A673 (cell line): ENCODE measurements at regions not wholly inside any gene's neighbourhood (a gene's known extent, or its start where the extent isn't known, plus 50 kb on each side); places are given as distances from the start of the nearest gene placed in this dataset.

Experiments
- BruUV-seq: library from RNA; stranded (reverse); fragments of 400-500 nt; replicated peaks from 2 replicates; lab custom pipeline; 2021; lab: Mats Ljungman, UMichigan
- CTCF ChIA-PET: fragments of 300-600 bp; sonication (Branson Sonifier 250); formaldehyde crosslinking; loops from one replicate; lab custom pipeline; 2022; ENCODE audit warnings: antibody characterized with exemption; lab: Charles Lee
- POLR2A ChIA-PET: fragments of 300-600 bp; sonication (Branson Sonifier 250); formaldehyde crosslinking; loops from one replicate; lab custom pipeline; 2022; ENCODE audit warnings: antibody characterized with exemption; ENCODE audit not compliant: low non-redundant PET; lab: Charles Lee
- DNase-seq: peaks from one replicate; pipeline ENCODE4 v3.0.0-alpha.2; 2015; ENCODE audit warnings: low spot score
- H3K27ac ChIP-seq: fragments of 200-600 bp; sonication (generic); 2 replicates; pipeline ENCODE4 v1.5.1; 2016; ENCODE audit warnings: mixed run types, low read depth, mild to moderate bottlenecking, mixed read lengths, antibody characterized with exemption, low read length; ENCODE audit not compliant: poor library complexity, severe bottlenecking
- H3K27me3 ChIP-seq: fragments of 200-600 bp; sonication (generic); replicated peaks from 2 replicates; pipeline ENCODE4 v1.6.1; 2017; ENCODE audit warnings: mixed run types, low read depth, mild to moderate bottlenecking, mixed read lengths, antibody characterized with exemption, low read length; ENCODE audit not compliant: insufficient read depth, poor library complexity
- H3K36me3 ChIP-seq: fragments of 200-600 bp; sonication (generic); 2 replicates; pipeline ENCODE4 v1.6.1; 2016; ENCODE audit warnings: mixed run types, mild to moderate bottlenecking, mixed read lengths, antibody characterized with exemption, low read length; ENCODE audit not compliant: insufficient read depth, poor library complexity, severe bottlenecking
- H3K4me1 ChIP-seq: fragments of 200-600 bp; sonication (generic); 2 replicates; pipeline ENCODE4 v1.6.1; 2017; ENCODE audit warnings: mixed run types, mild to moderate bottlenecking, mixed read lengths, antibody characterized with exemption, low read length; ENCODE audit not compliant: insufficient read depth, poor library complexity, severe bottlenecking
- H3K4me3 ChIP-seq: fragments of 200-600 bp; sonication (generic); 2 replicates; pipeline ENCODE4 v1.5.1; 2016; ENCODE audit warnings: low read depth, mixed run types, mild to moderate bottlenecking, mixed read lengths, low read length; ENCODE audit not compliant: poor library complexity, severe bottlenecking
- H3K9me3 ChIP-seq: fragments of 200-600 bp; sonication (generic); 2 replicates; pipeline ENCODE4 v1.6.1; 2016; ENCODE audit warnings: mixed run types, low read depth, mild to moderate bottlenecking, mixed read lengths, antibody characterized with exemption, low read length; ENCODE audit not compliant: poor library complexity, severe bottlenecking
- CTCF ChIP-seq: fragments of 300-800, 200-600 bp; sonication (generic); conservative IDR thresholded peaks from 2 replicates; pipeline ENCODE4 v1.5.1; 2017; ENCODE audit warnings: low read depth, mild to moderate bottlenecking, antibody characterized with exemption, low read length, moderate library complexity, mixed read lengths
- EZH2 ChIP-seq: fragments of 200-600 bp; sonication (generic); IDR thresholded peaks from 2 replicates; pipeline ENCODE4 v1.6.1; 2017; ENCODE audit warnings: borderline replicate concordance, low read depth, mild to moderate bottlenecking, mixed read lengths, antibody characterized with exemption, low read length; ENCODE audit not compliant: poor library complexity, severe bottlenecking
- intact Hi-C: fragments of 100-400 bp; cut with micrococcal nuclease; formaldehyde crosslinking; loops from one replicate; pipeline ENCODE4 v1.10.0; 2022; ENCODE audit not compliant: unreplicated experiment

GRCh38 chrX:68915778-68916177, 87.0 kb downstream of the EFNB1 start:
- no TSS peak for BruUV-seq
- no peaks in the 10 kb centered on the region for H3K27me3 ChIP-seq

GRCh38 chrX:68914479-68914946, 85.7 kb downstream of the EFNB1 start:
- Histone ChIP-seq H3K4me3 (no peak overlapping the region), H3K9me3 (no peaks in the 10 kb centered on the region), H3K4me1 (no peaks in the 10 kb centered on the region), H3K27me3 (no peaks in the 10 kb centered on the region), H3K36me3 (no peaks in the 10 kb centered on the region), H3K27ac (no peak overlapping the region)
- TF ChIP-seq EZH2 (no peak), CTCF (no peak)
- CTCF ChIA-PET: no interaction called here
- no peak for DNase-seq
- no TSS peak for BruUV-seq
- intact Hi-C loops: no loop called here
- POLR2A ChIA-PET: no interaction called here

More at GRCh38 chrX:68915778-68916177, 87.0 kb downstream of the EFNB1 start:
- no peaks in the 10 kb centered on the region for H3K9me3 ChIP-seq
- POLR2A ChIA-PET: no interaction called here
- no peaks in the 10 kb centered on the region for H3K36me3 ChIP-seq
- no peak overlapping the region for H3K4me3 ChIP-seq
- intact Hi-C loops: no loop called here
- DNase-seq: no peak
- no peak for TF ChIP-seq EZH2
- no peak for TF ChIP-seq CTCF
- H3K4me1 ChIP-seq: no peaks in the 10 kb centered on the region
- H3K27ac ChIP-seq: no peak overlapping the region
- CTCF ChIA-PET: no interaction called here

GRCh38 chrX:68913249-68913547, 84.4 kb downstream of the EFNB1 start:
- no peak for DNase-seq
- H3K36me3 ChIP-seq: no peaks in the 10 kb centered on the region
- TF ChIP-seq EZH2 (no peak), CTCF (no peak)
- no peaks in the 10 kb centered on the region for H3K27me3 ChIP-seq
- intact Hi-C loops: no loop called here
- H3K27ac ChIP-seq: no peak overlapping the region
- H3K4me3 ChIP-seq: no peak overlapping the region
- H3K4me1 ChIP-seq: peaks cover 6% of the 10 kb centered on the region
- no TSS peak for BruUV-seq
- ChIA-PET POLR2A (no interaction called here), CTCF (interaction anchor here (0.7 kb wide), 1 partner anchor 85 kb away, joined by 4 read pairs; no protein-coding TSS in a partner anchor)
- H3K9me3 ChIP-seq: no peaks in the 10 kb centered on the region
